Stimulated activated CD4-positive, alpha-beta T cell treated with anti-CD3 and anti-CD28 coated beads, Interleukin-4, amount 100 ng/mL, for 24 hours (primary cell): ENCODE measurements at regions not wholly inside any gene's neighbourhood (a gene's known extent, or its start where the extent isn't known, plus 50 kb on each side); places are given as distances from the start of the nearest gene placed in this dataset.
"Not testable (repeated sequence)": the region's sequence is repeated elsewhere in the genome, so short reads cannot be mapped to it uniquely, and the experiment has no call there.

Experiments
- DNase-seq: peaks from one replicate; pipeline ENCODE4 v3.0.0-alpha.2; 2020

GRCh38 chr19:30861919-30862318 is 487.3 kb downstream of the TSHZ3 start:
- DNase-seq, result no peak

- no peak for DNase-seq
Observed at GRCh38 chr19:30857966-30858490, 485.8 kb downstream of the ZNF536 start.

- DNase-seq, result peak; percentile 1
Observed at GRCh38 chr19:30857388-30857787, 485.2 kb downstream of the ZNF536 start.

- DNase-seq, result peak; percentile 0
Observed at GRCh38 chr19:30856786-30857185, 484.6 kb downstream of the ZNF536 start.

GRCh38 chr19:30856376-30856775 is 484.2 kb downstream of the ZNF536 start:
- DNase-seq, result no peak

- no peak for DNase-seq
Observed at GRCh38 chr19:30855442-30855841, 483.3 kb downstream of the ZNF536 start.

GRCh38 chr19:30854661-30855060 is 482.5 kb downstream of the ZNF536 start:
- DNase-seq, result no peak

GRCh38 chr19:30854207-30854606 is 482.0 kb downstream of the ZNF536 start:
- no peak for DNase-seq

- no peak for DNase-seq
Observed at GRCh38 chr19:30853036-30853435, 480.9 kb downstream of the ZNF536 start.

GRCh38 chr19:30852168-30852567 is 480.0 kb downstream of the ZNF536 start:
- no peak for DNase-seq

GRCh38 chr19:30851646-30852045 is 479.5 kb downstream of the ZNF536 start:
- no peak for DNase-seq

- no peak for DNase-seq
Observed at GRCh38 chr19:30848636-30849425, 476.6 kb downstream of the ZNF536 start.

GRCh38 chr19:30846102-30846501 is 473.9 kb downstream of the ZNF536 start:
- DNase-seq, result no peak

GRCh38 chr19:30842926-30843325 is 470.7 kb downstream of the ZNF536 start:
- DNase-seq, result no peak

GRCh38 chr19:30841934-30842333 is 469.8 kb downstream of the ZNF536 start:
- no peak for DNase-seq

- no peak for DNase-seq
Observed at GRCh38 chr19:30830875-30831274, 458.7 kb downstream of the ZNF536 start.

GRCh38 chr19:30825505-30825904 is 453.3 kb downstream of the ZNF536 start:
- not testable (repeated sequence) for DNase-seq

- no peak for DNase-seq
Observed at GRCh38 chr19:30824809-30825208, 452.6 kb downstream of the ZNF536 start.

- no peak for DNase-seq
Observed at GRCh38 chr19:30817965-30818567, 445.9 kb downstream of the ZNF536 start.

GRCh38 chr19:30817197-30817596 is 445.0 kb downstream of the ZNF536 start:
- no peak for DNase-seq

- DNase-seq, result no peak
Observed at GRCh38 chr19:30815889-30816580, 443.9 kb downstream of the ZNF536 start.

- no peak for DNase-seq
Observed at GRCh38 chr19:30812099-30812678, 440.0 kb downstream of the ZNF536 start.

- no peak for DNase-seq
Observed at GRCh38 chr19:30811397-30812098, 439.4 kb downstream of the ZNF536 start.
